A549 (cell line): ENCODE measurements at regions not wholly inside any gene's neighbourhood (a gene's known extent, or its start where the extent isn't known, plus 50 kb on each side); places are given as distances from the start of the nearest gene placed in this dataset.

Experiments
- CTCF ChIP-seq: fragments of >200 bp; sonication (Bioruptor Twin); formaldehyde crosslinking; IDR thresholded peaks from 3 replicates; pipeline ENCODE4 v1.5.1; 2016
- JUN ChIP-seq, 2 experiments: fragments of >200 bp; sonication (Bioruptor Twin); formaldehyde crosslinking; IDR thresholded peaks; 2 replicates in 1 of 2; 3 replicates in 1 of 2; pipeline ENCODE4 v1.6.1; 2016 to 2017
- REST ChIP-seq: fragments of 200-600 bp; sonication (generic); IDR thresholded peaks from 2 replicates; pipeline ENCODE4 v1.6.1; 2016; ENCODE audit warnings: antibody characterized with exemption, mild to moderate bottlenecking, moderate library complexity
- TF ChIP-seq, protein P1 (sequence below): fragments of 150-350 bp; IDR thresholded peaks from 2 replicates; pipeline ENCODE4 v1.6.1; 2014; ENCODE audit warnings: low read depth, mild to moderate bottlenecking, low read length

GRCh38 chrX:98452456-98452855 lies 1568.7 kb downstream of the RPA4 start:
- no peak for TF ChIP-seq CTCF
- TF ChIP-seq, protein P1, sequence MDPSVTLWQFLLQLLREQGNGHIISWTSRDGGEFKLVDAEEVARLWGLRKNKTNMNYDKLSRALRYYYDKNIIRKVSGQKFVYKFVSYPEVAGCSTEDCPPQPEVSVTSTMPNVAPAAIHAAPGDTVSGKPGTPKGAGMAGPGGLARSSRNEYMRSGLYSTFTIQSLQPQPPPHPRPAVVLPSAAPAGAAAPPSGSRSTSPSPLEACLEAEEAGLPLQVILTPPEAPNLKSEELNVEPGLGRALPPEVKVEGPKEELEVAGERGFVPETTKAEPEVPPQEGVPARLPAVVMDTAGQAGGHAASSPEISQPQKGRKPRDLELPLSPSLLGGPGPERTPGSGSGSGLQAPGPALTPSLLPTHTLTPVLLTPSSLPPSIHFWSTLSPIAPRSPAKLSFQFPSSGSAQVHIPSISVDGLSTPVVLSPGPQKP, result no peak
- TF ChIP-seq JUN (IDR thresholded peaks at IDR 0.05), result no peak
- no peak for TF ChIP-seq REST
